ENCODE measurements at regions not wholly inside any gene's neighbourhood (a gene's known extent, or its start where the extent isn't known, plus 50 kb on each side); places are given as distances from the start of the nearest gene placed in this dataset.
A peak's percentile ranks its signal among the peaks of the same experiment; 100 is the strongest.

GRCh38 chr17:20935740-20936139, 107.1 kb downstream of the USP22 start:
- TF ChIP-seq POLR2AphosphoS5 (IDR thresholded peaks at IDR 0.05) (peak; percentile 85), POLR2A (IDR thresholded peaks at IDR 0.05) (no peak)
- TF ChIP-seq, protein P1, sequence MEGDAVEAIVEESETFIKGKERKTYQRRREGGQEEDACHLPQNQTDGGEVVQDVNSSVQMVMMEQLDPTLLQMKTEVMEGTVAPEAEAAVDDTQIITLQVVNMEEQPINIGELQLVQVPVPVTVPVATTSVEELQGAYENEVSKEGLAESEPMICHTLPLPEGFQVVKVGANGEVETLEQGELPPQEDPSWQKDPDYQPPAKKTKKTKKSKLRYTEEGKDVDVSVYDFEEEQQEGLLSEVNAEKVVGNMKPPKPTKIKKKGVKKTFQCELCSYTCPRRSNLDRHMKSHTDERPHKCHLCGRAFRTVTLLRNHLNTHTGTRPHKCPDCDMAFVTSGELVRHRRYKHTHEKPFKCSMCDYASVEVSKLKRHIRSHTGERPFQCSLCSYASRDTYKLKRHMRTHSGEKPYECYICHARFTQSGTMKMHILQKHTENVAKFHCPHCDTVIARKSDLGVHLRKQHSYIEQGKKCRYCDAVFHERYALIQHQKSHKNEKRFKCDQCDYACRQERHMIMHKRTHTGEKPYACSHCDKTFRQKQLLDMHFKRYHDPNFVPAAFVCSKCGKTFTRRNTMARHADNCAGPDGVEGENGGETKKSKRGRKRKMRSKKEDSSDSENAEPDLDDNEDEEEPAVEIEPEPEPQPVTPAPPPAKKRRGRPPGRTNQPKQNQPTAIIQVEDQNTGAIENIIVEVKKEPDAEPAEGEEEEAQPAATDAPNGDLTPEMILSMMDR (IDR thresholded peaks at IDR 0.05): no peak
- peak overlapping the region; percentile 69 for H3K27ac ChIP-seq
- intact Hi-C loops (cut with DNase I): no loop called here
- H3K36me3 ChIP-seq: no peaks in the 10 kb centered on the region
- peaks cover 3% of the 10 kb centered on the region for H3K4me1 ChIP-seq (replicated peaks)
- H3K9me3 ChIP-seq: no peaks in the 10 kb centered on the region
- 3% methylated on average over 2 of the region's 2 CpGs for WGBS
- DNase-seq (ENCODE audit: low spot score): no peak
- H3K4me3 ChIP-seq: no peak overlapping the region
- H3K27me3 ChIP-seq (replicated peaks; ENCODE audit: insufficient read depth): no peaks in the 10 kb centered on the region

DNA sequence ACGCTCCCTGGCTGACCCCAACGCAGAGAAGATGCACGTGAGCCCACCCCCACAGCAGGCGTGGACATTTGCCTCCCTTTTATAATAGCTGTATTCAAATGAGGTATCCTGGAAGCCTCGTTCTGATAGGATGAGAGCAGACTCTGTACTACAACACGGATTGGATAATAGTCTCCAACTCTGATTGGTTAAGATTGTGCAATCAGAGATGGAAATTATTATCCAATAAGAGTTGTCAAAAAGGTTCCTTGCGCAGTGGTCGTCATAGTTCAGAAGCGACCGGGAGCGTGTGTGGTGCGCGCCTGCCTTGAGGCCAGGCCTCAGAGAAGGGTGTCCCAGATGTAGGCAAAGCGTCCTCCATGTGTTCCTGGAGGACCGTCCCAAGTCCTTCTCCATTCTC, 104.6 kb downstream of the USP22 start:
- TF ChIP-seq POLR2AphosphoS5 (IDR thresholded peaks at IDR 0.05) (no peak), POLR2A (IDR thresholded peaks at IDR 0.05) (no peak)
- TF ChIP-seq, protein P1 (IDR thresholded peaks at IDR 0.05): no peak
- peaks cover 3% of the 10 kb centered on the region for H3K4me1 ChIP-seq (replicated peaks)
- DNase-seq (ENCODE audit: low spot score): no peak
- H3K27ac ChIP-seq: peak overlapping the region; percentile 69
- H3K4me3 ChIP-seq: no peak overlapping the region
- no peaks in the 10 kb centered on the region for H3K9me3 ChIP-seq
- intact Hi-C loops (cut with DNase I): no loop called here
- H3K36me3 ChIP-seq: no peaks in the 10 kb centered on the region
- no peaks in the 10 kb centered on the region for H3K27me3 ChIP-seq (replicated peaks; ENCODE audit: insufficient read depth)
- WGBS: 93% methylated on average over 15 of the region's 15 CpGs

GRCh38 chr17:20938988-20939615, 103.7 kb downstream of the USP22 start:
- no peak overlapping the region for H3K27ac ChIP-seq
- H3K4me1 ChIP-seq (replicated peaks): peaks cover 3% of the 10 kb centered on the region
- intact Hi-C loops (cut with DNase I): no loop called here
- no peaks in the 10 kb centered on the region for H3K27me3 ChIP-seq (replicated peaks; ENCODE audit: insufficient read depth)
- H3K9me3 ChIP-seq: no peaks in the 10 kb centered on the region
- no peak overlapping the region for H3K4me3 ChIP-seq
- TF ChIP-seq POLR2A (IDR thresholded peaks at IDR 0.05): no peak
- TF ChIP-seq, protein P1 (IDR thresholded peaks at IDR 0.05): no peak
- no peak for TF ChIP-seq POLR2AphosphoS5 (IDR thresholded peaks at IDR 0.05)
- DNase-seq (ENCODE audit: low spot score): no peak
- no peaks in the 10 kb centered on the region for H3K36me3 ChIP-seq

DNA sequence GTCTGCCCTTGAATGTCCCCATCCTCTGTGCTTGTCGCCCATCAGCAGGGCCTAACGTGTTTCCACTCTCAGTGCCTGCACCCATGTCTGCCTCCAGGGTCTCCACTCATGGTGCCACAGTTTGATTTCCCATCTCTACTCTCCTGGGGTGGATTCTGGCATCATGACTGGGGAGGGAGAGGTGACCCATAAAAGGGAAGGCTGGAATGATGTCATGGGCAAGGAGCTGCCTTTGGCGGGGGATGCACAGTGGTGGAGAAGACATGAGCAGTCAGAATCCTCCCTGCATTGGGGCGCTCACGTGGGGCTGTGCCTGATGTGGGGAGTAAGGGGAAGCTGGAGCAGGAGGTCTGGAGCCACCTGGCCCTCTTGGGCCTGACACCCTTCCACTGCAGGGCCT, 100.9 kb downstream of the USP22 start:
- no peaks in the 10 kb centered on the region for H3K36me3 ChIP-seq
- 95% methylated on average over 5 of the region's 5 CpGs for WGBS
- intact Hi-C loops (cut with DNase I): no loop called here

More for the DNA sequence above, 100.9 kb downstream of the USP22 start:
- H3K27ac ChIP-seq: no peak overlapping the region
- no peak overlapping the region for H3K4me3 ChIP-seq
- no peak for DNase-seq (ENCODE audit: low spot score)
- no peak for TF ChIP-seq POLR2A (IDR thresholded peaks at IDR 0.05)
- no peak for TF ChIP-seq POLR2AphosphoS5 (IDR thresholded peaks at IDR 0.05)
- TF ChIP-seq, protein P1 (IDR thresholded peaks at IDR 0.05): no peak
- H3K9me3 ChIP-seq: no peaks in the 10 kb centered on the region
- no peaks in the 10 kb centered on the region for H3K4me1 ChIP-seq (replicated peaks)
- H3K27me3 ChIP-seq (replicated peaks; ENCODE audit: insufficient read depth): no peaks in the 10 kb centered on the region

Data from prostate gland (tissue), 2 donors.